Progenitor cell of endocrine pancreas (in vitro differentiated cells): ENCODE measurements at regions not wholly inside any gene's neighbourhood (a gene's known extent, or its start where the extent isn't known, plus 50 kb on each side); places are given as distances from the start of the nearest gene placed in this dataset.
A peak's percentile ranks its signal among the peaks of the same experiment; 100 is the strongest.

ENCODE experiments used
- DNase-seq: peaks from one replicate; pipeline ENCODE4 v3.0.0; 2021; ENCODE audit warnings: low spot score; ENCODE audit not compliant: unreplicated experiment
- H3K27ac Mint-ChIP-seq: 2 replicates; pipeline ENCODE4 v1.8.0; 2021; ENCODE audit warnings: mild to moderate bottlenecking, moderate library complexity, mixed read lengths
- H3K27me3 Mint-ChIP-seq: 2 replicates; pipeline ENCODE4 v1.8.0; 2021; ENCODE audit warnings: mixed read lengths
- H3K36me3 Mint-ChIP-seq: 2 replicates; pipeline ENCODE4 v1.8.0; 2022; ENCODE audit warnings: mixed read lengths; ENCODE audit not compliant: insufficient read depth
- H3K4me1 Mint-ChIP-seq: 2 replicates; pipeline ENCODE4 v1.8.0; 2021; ENCODE audit warnings: low read depth, mixed read lengths
- H3K4me3 Mint-ChIP-seq: 2 replicates; pipeline ENCODE4 v1.8.0; 2021; ENCODE audit warnings: low read depth, mild to moderate bottlenecking, moderate library complexity, mixed read lengths
- H3K9me3 Mint-ChIP-seq: 2 replicates; pipeline ENCODE4 v1.8.0; 2021; ENCODE audit warnings: low read depth, mixed read lengths
- TF ChIP-seq, protein P1 (sequence below): fragments of 200-600 bp; sonication (generic); IDR thresholded peaks from one replicate; pipeline ENCODE4 v1.5.0; 2021; ENCODE audit warnings: antibody characterized with exemption, mild to moderate bottlenecking; ENCODE audit not compliant: unreplicated experiment

DNA sequence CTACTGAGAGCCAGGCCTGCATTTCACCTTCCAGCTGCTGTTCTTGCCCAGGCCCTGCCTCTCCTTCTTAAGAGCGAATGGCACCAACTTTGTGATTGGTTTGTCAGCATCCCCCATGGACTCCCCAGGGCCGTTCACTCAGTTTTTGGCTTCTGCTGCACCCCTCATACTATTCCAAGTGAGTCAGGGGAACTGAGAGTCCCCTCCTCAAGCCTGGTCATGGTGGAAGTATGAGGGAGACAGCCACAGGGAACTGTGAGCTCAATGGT is 62.4 kb upstream of the ANTXRL start:
- H3K27me3 Mint-ChIP-seq, result peaks cover 4% of the 10 kb centered on the region
- no peak overlapping the region for H3K27ac Mint-ChIP-seq
- TF ChIP-seq, protein P1, sequence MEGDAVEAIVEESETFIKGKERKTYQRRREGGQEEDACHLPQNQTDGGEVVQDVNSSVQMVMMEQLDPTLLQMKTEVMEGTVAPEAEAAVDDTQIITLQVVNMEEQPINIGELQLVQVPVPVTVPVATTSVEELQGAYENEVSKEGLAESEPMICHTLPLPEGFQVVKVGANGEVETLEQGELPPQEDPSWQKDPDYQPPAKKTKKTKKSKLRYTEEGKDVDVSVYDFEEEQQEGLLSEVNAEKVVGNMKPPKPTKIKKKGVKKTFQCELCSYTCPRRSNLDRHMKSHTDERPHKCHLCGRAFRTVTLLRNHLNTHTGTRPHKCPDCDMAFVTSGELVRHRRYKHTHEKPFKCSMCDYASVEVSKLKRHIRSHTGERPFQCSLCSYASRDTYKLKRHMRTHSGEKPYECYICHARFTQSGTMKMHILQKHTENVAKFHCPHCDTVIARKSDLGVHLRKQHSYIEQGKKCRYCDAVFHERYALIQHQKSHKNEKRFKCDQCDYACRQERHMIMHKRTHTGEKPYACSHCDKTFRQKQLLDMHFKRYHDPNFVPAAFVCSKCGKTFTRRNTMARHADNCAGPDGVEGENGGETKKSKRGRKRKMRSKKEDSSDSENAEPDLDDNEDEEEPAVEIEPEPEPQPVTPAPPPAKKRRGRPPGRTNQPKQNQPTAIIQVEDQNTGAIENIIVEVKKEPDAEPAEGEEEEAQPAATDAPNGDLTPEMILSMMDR, result no peak
- no peak for DNase-seq
- H3K4me3 Mint-ChIP-seq, result no peak overlapping the region
- H3K36me3 Mint-ChIP-seq, result no peaks in the 10 kb centered on the region
- H3K4me1 Mint-ChIP-seq, result no peaks in the 10 kb centered on the region
- H3K9me3 Mint-ChIP-seq, result no peaks in the 10 kb centered on the region

DNA sequence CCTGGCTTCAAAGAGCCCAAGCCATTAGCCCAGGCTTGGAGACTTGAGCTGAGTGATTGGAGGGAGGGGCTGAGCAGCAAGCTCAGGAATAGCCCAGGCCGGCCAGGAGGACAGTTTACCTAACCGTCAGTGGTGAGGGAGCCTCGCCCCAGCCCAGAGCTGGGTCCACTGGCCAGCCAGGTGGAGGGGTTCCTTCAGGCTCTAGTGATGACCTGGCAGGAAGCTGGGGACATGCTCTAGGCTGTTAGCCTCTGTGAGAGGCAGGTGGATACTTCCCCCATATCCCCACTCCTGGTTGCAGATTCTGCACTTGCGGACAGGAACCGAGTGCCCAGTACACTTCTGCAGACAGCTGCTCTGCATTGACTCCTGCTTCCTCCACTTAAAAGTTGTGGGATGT is 61.2 kb upstream of the ANTXRL start:
- peak; percentile 6 for DNase-seq
- H3K4me3 Mint-ChIP-seq, result no peak overlapping the region
- peaks cover 4% of the 10 kb centered on the region for H3K27me3 Mint-ChIP-seq
- H3K27ac Mint-ChIP-seq, result no peak overlapping the region
- H3K4me1 Mint-ChIP-seq, result no peaks in the 10 kb centered on the region
- TF ChIP-seq, protein P1, result no peak
- H3K36me3 Mint-ChIP-seq, result no peaks in the 10 kb centered on the region
- no peaks in the 10 kb centered on the region for H3K9me3 Mint-ChIP-seq

DNA sequence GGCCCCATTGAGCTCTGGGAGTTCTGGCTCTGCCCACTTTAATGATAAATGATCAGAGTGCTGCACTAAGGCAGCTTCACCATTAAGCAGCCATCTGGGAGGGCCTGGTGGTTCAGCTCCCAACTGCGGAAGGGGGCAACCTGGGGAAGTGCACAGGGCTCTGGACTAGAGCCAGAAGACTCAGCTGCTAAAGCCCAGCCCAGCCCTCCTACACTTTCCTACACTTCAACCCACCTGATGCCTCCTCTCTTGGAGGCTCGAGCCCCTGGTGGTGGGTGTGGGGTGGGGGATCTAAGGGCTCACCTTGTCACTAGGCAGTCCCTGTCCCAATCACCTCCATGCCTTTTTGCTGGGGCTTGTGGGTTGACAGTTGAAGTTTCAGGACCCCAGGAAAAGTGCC is 60.6 kb upstream of the ANTXRL start:
- peaks cover 4% of the 10 kb centered on the region for H3K27me3 Mint-ChIP-seq
- no peak overlapping the region for H3K4me3 Mint-ChIP-seq
- H3K27ac Mint-ChIP-seq, result no peak overlapping the region
- peak; percentile 2 for DNase-seq
- H3K4me1 Mint-ChIP-seq, result no peaks in the 10 kb centered on the region
- no peaks in the 10 kb centered on the region for H3K36me3 Mint-ChIP-seq
- TF ChIP-seq, protein P1, result no peak
- no peaks in the 10 kb centered on the region for H3K9me3 Mint-ChIP-seq

DNA sequence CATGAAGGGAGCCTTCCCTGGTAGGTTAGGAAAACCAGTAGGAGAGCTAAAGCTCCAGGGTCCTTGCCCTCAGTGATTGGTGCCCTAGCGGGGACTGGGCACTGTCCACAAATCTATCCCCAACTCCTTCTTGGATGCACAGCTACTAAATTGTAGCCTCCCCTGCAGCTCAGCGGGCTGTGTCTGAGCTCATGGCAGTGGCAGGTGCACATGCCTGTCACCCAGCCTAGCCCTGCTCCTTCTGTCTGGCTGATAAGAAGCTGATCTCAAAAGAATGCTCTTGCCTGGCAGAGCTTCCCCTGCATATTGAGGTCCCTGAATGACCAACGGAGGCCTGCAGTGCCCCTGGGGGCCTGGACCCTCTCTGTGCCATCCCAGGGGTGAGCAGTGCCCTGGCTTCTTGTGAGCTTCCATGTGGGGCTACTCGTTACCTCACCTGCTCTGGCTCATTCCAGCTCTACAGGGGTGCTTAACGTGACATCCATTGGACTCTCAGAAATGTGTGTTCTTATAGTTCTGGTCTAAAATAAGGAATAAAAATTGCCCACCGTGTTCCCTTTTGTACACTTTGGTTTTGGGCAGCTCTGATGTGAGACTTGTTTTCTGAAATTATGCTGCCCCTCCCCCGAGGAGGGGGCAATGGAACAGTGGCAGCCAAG is 59.8 kb upstream of the ANTXRL start:
- Mint-ChIP-seq H3K9me3 (no peaks in the 10 kb centered on the region), H3K36me3 (no peaks in the 10 kb centered on the region), H3K4me1 (no peaks in the 10 kb centered on the region), H3K27me3 (peaks cover 4% of the 10 kb centered on the region), H3K27ac (no peak overlapping the region), H3K4me3 (no peak overlapping the region)
- peak; percentile 5 for DNase-seq
- TF ChIP-seq, protein P1, result no peak

DNA sequence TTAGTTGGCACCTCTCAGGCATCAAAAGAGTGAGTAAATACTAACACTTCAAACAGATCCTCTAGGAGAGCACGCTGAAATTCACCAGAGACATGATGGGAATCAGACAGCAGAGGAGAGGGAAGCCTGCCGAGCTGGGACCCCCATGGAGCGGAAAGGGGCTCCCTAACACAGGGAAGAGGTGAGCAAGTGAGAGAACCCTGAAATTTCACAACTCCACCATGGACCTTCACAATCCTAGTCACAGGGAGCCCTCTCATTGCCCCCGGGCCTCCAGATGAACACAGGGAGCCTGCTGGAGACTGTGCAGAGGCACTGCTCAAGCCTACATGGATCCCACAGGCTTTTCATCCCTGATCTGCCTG is 59.2 kb upstream of the ANTXRL start:
- peaks cover 7% of the 10 kb centered on the region for H3K27me3 Mint-ChIP-seq
- H3K36me3 Mint-ChIP-seq, result no peaks in the 10 kb centered on the region
- H3K4me1 Mint-ChIP-seq, result no peaks in the 10 kb centered on the region
- H3K4me3 Mint-ChIP-seq, result no peak overlapping the region
- DNase-seq, result no peak
- H3K27ac Mint-ChIP-seq, result no peak overlapping the region
- no peaks in the 10 kb centered on the region for H3K9me3 Mint-ChIP-seq
- TF ChIP-seq, protein P1, result no peak
